OCI-LY1 (cell line): ENCODE measurements at regions not wholly inside any gene's neighbourhood (a gene's known extent, or its start where the extent isn't known, plus 50 kb on each side); places are given as distances from the start of the nearest gene placed in this dataset.

ENCODE experiments used
- H2AFZ ChIP-seq: fragments of 200-600 bp; sonication (generic), shearing (Covaris generic); 2 replicates; pipeline ENCODE4 v1.6.0; 2014; ENCODE audit warnings: antibody characterized with exemption, mild to moderate bottlenecking, low read length
- H3F3A ChIP-seq: fragments of 200-600 bp; sonication (generic), shearing (Covaris generic); 2 replicates; pipeline ENCODE4 v1.6.0; 2014; ENCODE audit warnings: mild to moderate bottlenecking, antibody characterized with exemption, low read length, moderate library complexity; ENCODE audit not compliant: insufficient read depth
- H3K27ac ChIP-seq: fragments of 200-600 bp; sonication (generic); 2 replicates; pipeline ENCODE4 v1.5.1; 2014; ENCODE audit warnings: low read length, mixed run types, mild to moderate bottlenecking, low read depth; ENCODE audit not compliant: poor library complexity, severe bottlenecking
- H3K27me3 ChIP-seq: fragments of 200-600 bp; sonication (generic); 2 replicates; pipeline ENCODE4 v1.6.0; 2014; ENCODE audit warnings: antibody characterized with exemption, mild to moderate bottlenecking, low read length, moderate library complexity; ENCODE audit not compliant: insufficient read depth
- H3K36me3 ChIP-seq: fragments of 200-600 bp; sonication (generic); 2 replicates; pipeline ENCODE4 v1.6.1; 2014; ENCODE audit warnings: mild to moderate bottlenecking, antibody characterized with exemption, low read length, moderate library complexity, mixed read lengths; ENCODE audit not compliant: insufficient read depth
- H3K4me1 ChIP-seq: fragments of 200-600 bp; sonication (generic); 2 replicates; pipeline ENCODE4 v1.5.1; 2014; ENCODE audit warnings: mild to moderate bottlenecking, low read length, moderate library complexity; ENCODE audit not compliant: insufficient read depth, severe bottlenecking
- H3K4me2 ChIP-seq: fragments of 200-600 bp; sonication (generic), shearing (Covaris generic); 2 replicates; pipeline ENCODE4 v1.6.1; 2014; ENCODE audit warnings: low read length
- H3K4me3 ChIP-seq: fragments of 200-600 bp; sonication (generic); 2 replicates; pipeline ENCODE4 v1.5.1; 2014; ENCODE audit warnings: low read length, low read depth, mild to moderate bottlenecking, mixed read lengths; ENCODE audit not compliant: poor library complexity, severe bottlenecking
- H3K79me2 ChIP-seq: fragments of 200-600 bp; shearing (Covaris generic); 2 replicates; pipeline ENCODE4 v1.6.1; 2016; ENCODE audit warnings: mixed run types, low read length, mixed read lengths; ENCODE audit not compliant: insufficient read depth
- H3K9ac ChIP-seq: fragments of 200-600 bp; sonication (generic), shearing (Covaris generic); 2 replicates; pipeline ENCODE4 v1.6.1; 2014; ENCODE audit warnings: mild to moderate bottlenecking, low read length, mixed read lengths
- H3K9me2 ChIP-seq: fragments of 200-600 bp; sonication (generic), shearing (Covaris generic); 2 replicates; pipeline ENCODE4 v1.6.1; 2014; ENCODE audit warnings: low read depth, mild to moderate bottlenecking, low read length, mixed read lengths
- H3K9me3 ChIP-seq: fragments of 200-600 bp; shearing (Covaris generic); 2 replicates; pipeline ENCODE4 v1.6.1; 2014; ENCODE audit warnings: low read length, mixed read lengths
- H4K20me1 ChIP-seq: fragments of 200-600 bp; sonication (generic), shearing (Covaris generic); 2 replicates; pipeline ENCODE4 v1.6.0; 2016; ENCODE audit warnings: mild to moderate bottlenecking, low read length; ENCODE audit not compliant: insufficient read depth
- EZH2 ChIP-seq: fragments of 200-600 bp; sonication (generic), shearing (Covaris generic); IDR thresholded peaks from 2 replicates; pipeline ENCODE4 v1.8.0; 2017; ENCODE audit warnings: borderline replicate concordance, mixed run types, mild to moderate bottlenecking, antibody characterized with exemption, low read length, moderate library complexity, mixed read lengths
- TF ChIP-seq, protein P1 (sequence below): fragments of 200-600 bp; sonication (generic), shearing (Covaris generic); IDR thresholded peaks from 2 replicates; pipeline ENCODE4 v1.5.1; 2017; ENCODE audit warnings: mild to moderate bottlenecking, antibody characterized with exemption, low read length, moderate library complexity, mixed read lengths

DNA sequence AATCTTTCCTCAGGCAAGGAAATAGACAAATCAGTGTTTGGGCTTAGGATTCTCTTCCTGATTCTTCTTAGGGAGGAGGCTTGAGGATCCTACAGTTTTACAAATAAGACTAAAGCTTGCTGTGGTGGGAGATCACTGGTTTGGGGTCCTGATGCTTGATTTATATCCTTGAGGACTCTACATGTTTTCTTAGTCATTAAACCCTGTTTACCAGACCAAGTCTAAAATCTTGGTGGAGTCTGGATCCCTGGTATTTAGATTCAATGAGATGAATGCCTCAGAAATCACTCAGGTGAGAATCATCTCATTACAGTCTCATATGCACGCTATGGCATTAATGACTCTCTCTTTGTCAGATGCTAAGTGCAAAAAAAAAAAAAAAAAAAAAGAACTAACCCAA, 304.3 kb upstream of the SALL1 start:
- Histone ChIP-seq H3K79me2 (no peaks in the 10 kb centered on the region), H3K4me2 (no peak overlapping the region), H3F3A (no peaks in the 10 kb centered on the region), H2AFZ (no peak overlapping the region), H3K9me2 (no peaks in the 10 kb centered on the region), H3K36me3 (no peaks in the 10 kb centered on the region), H3K27me3 (no peaks in the 10 kb centered on the region), H3K27ac (no peak overlapping the region), H4K20me1 (no peaks in the 10 kb centered on the region), H3K4me1 (no peaks in the 10 kb centered on the region), H3K9me3 (no peaks in the 10 kb centered on the region), H3K4me3 (no peak overlapping the region), H3K9ac (no peak overlapping the region)
- no peak for TF ChIP-seq EZH2
- TF ChIP-seq, protein P1, sequence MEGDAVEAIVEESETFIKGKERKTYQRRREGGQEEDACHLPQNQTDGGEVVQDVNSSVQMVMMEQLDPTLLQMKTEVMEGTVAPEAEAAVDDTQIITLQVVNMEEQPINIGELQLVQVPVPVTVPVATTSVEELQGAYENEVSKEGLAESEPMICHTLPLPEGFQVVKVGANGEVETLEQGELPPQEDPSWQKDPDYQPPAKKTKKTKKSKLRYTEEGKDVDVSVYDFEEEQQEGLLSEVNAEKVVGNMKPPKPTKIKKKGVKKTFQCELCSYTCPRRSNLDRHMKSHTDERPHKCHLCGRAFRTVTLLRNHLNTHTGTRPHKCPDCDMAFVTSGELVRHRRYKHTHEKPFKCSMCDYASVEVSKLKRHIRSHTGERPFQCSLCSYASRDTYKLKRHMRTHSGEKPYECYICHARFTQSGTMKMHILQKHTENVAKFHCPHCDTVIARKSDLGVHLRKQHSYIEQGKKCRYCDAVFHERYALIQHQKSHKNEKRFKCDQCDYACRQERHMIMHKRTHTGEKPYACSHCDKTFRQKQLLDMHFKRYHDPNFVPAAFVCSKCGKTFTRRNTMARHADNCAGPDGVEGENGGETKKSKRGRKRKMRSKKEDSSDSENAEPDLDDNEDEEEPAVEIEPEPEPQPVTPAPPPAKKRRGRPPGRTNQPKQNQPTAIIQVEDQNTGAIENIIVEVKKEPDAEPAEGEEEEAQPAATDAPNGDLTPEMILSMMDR: no peak

DNA sequence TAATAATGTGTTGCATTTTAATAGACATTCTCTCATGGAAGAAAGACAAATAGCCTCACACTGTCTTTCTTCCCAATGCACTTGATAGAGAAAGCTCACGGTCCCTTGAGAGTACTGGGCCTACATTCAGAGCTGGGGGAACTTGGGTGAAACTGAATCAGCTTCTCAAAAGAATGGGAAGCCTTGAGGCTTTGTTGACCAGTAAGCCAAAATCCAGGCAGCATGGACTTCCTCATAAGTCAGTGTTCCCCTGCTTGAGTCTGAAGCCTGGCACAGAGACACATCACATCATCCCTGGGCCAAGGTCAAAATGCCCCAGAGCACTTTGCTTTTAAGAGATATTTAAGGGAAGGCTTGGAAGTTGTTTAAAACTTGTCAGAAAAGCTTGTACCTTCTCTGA, 302.2 kb upstream of the SALL1 start:
- Histone ChIP-seq H3K4me1 (no peaks in the 10 kb centered on the region), H2AFZ (no peak overlapping the region), H3K79me2 (no peaks in the 10 kb centered on the region), H3K9ac (no peak overlapping the region), H3K4me2 (no peak overlapping the region), H3K4me3 (no peak overlapping the region), H3K36me3 (no peaks in the 10 kb centered on the region), H3K27me3 (no peaks in the 10 kb centered on the region), H3K9me3 (no peaks in the 10 kb centered on the region), H3F3A (no peaks in the 10 kb centered on the region), H3K9me2 (no peaks in the 10 kb centered on the region), H3K27ac (no peak overlapping the region), H4K20me1 (no peaks in the 10 kb centered on the region)
- TF ChIP-seq, protein P1: no peak
- TF ChIP-seq EZH2: no peak

DNA sequence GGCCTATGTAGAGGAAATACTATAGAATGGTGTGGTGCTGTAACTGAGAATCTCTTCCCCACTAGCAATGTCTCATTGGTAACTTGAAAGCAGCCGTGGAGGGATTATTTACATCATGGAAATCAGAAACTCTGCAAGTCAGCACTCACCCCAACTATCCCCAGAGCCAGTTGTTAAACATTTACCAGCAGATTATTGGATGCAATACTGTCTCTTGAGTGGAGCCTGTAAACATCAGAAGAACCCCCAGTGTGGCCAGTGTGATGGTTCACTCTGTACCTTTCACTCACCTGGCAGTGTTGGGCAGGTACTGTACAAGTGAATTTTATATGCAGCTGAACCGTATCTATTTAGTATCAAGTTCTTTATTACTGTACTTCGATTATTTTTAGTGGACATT, 299.8 kb upstream of the SALL1 start:
- Histone ChIP-seq H3K79me2 (no peaks in the 10 kb centered on the region), H4K20me1 (no peaks in the 10 kb centered on the region), H3K4me1 (no peaks in the 10 kb centered on the region), H3K4me2 (no peak overlapping the region), H3F3A (no peaks in the 10 kb centered on the region), H3K9me3 (no peaks in the 10 kb centered on the region), H3K9me2 (no peaks in the 10 kb centered on the region), H3K4me3 (no peak overlapping the region), H3K9ac (no peak overlapping the region), H3K27ac (no peak overlapping the region), H3K36me3 (no peaks in the 10 kb centered on the region), H2AFZ (no peak overlapping the region), H3K27me3 (no peaks in the 10 kb centered on the region)
- TF ChIP-seq, protein P1: no peak
- TF ChIP-seq EZH2: no peak
